ENCODE measurements at regions not wholly inside any gene's neighbourhood (a gene's known extent, or its start where the extent isn't known, plus 50 kb on each side); places are given as distances from the start of the nearest gene placed in this dataset.

DNA sequence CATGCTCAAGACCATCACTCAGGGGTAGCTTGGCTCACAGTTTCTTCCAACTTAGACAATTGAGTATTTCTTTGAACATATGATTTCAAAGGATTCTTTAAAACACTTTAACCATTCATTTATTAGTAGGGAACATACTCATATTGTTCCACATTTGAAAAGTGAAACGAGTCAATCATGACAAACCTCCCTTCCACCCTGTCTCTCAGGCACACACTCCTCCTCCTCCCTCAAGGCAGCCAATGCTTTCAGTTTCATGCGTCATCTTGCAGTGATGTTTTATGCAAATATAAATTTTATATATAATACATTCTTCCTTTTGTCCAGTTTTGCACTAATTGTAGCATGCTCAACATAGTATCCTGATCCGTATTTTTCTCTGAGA, 126.0 kb upstream of the BOD1 start:
- H3K27ac ChIP-seq: no peak overlapping the region
- TF ChIP-seq, protein P1, sequence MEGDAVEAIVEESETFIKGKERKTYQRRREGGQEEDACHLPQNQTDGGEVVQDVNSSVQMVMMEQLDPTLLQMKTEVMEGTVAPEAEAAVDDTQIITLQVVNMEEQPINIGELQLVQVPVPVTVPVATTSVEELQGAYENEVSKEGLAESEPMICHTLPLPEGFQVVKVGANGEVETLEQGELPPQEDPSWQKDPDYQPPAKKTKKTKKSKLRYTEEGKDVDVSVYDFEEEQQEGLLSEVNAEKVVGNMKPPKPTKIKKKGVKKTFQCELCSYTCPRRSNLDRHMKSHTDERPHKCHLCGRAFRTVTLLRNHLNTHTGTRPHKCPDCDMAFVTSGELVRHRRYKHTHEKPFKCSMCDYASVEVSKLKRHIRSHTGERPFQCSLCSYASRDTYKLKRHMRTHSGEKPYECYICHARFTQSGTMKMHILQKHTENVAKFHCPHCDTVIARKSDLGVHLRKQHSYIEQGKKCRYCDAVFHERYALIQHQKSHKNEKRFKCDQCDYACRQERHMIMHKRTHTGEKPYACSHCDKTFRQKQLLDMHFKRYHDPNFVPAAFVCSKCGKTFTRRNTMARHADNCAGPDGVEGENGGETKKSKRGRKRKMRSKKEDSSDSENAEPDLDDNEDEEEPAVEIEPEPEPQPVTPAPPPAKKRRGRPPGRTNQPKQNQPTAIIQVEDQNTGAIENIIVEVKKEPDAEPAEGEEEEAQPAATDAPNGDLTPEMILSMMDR (conservative IDR thresholded peaks at IDR 0.05): no peak
- TF ChIP-seq ZFX (IDR thresholded peaks at IDR 0.05): no peak

DNA sequence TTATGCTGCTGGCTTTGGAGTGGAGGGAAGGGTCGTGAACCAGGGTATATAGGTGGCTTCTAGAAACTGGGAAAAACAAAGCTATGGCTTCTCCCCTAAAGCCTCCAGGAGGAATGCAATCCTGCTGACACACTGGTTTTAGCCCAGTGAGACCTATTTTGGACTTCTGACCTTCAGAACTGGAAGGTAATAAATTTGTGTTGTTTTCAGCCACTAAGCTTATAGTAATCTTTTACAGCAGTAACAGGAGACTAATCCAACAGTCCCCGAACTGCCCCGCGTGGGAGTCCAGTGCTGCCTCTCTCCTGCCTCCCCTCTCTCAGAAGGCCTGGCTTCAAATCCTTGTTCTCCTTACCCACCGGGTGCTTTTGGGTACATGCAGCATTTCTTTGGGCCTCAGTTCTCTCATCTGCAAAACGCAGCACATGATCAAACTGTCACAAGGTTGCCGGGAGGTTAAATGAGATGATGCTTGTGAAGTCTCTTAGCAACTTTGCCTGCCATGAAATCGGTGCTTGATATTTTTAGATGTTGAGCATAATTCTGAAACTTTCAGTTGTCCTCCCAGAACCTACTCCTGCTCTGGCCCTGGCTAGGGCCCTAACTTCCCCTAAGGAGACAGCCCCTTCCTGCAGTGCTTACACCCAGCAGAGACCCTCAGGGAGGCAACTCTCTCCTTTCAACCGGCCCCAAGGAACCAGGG, 127.3 kb upstream of the BOD1 start:
- H3K27ac ChIP-seq: no peak overlapping the region
- TF ChIP-seq, protein P1 (conservative IDR thresholded peaks at IDR 0.05): no peak
- no peak for TF ChIP-seq ZFX (IDR thresholded peaks at IDR 0.05)

DNA sequence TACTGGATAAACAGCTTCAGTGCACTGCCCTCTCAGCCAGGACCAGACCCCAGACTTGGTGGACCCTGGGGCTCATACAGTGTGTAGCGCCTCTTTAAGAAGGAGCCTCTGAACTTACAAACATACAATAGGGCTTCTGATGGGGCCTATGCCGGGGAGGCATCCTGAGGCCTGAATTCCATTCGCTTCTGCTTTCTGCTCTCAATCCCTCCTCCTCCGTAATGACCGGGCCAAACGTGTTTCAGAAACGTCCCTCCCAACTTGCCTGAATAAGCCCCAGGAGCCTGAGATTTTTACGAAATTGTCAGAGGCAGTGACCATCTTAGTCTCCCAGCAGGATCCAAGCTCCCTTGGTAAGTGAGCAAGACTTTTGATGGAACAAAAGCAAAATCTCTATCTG, 128.1 kb upstream of the BOD1 start:
- TF ChIP-seq, protein P1 (conservative IDR thresholded peaks at IDR 0.05): no peak
- TF ChIP-seq ZFX (IDR thresholded peaks at IDR 0.05): no peak
- no peak overlapping the region for H3K27ac ChIP-seq

DNA sequence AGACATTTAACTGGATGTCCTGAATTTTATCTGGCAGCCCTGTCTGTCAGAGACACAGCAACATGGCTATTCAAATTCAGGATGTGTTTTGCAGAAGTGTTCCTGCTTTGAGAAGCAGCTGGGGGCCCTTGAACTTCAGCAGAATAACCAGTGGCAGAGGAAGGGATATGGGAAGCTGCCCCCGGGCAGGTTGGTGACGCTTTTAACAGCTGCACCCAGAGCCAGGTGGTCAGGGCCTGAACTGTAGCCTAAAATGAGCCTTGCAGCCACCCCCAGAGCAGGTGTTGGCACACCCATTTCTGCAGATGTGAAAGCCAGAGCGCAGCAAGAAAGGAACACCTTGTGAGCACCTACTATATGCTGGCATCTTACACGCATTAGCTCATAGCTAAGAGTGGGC, 128.7 kb upstream of the BOD1 start:
- TF ChIP-seq, protein P1 (conservative IDR thresholded peaks at IDR 0.05): no peak
- no peak for TF ChIP-seq ZFX (IDR thresholded peaks at IDR 0.05)
- no peak overlapping the region for H3K27ac ChIP-seq

DNA sequence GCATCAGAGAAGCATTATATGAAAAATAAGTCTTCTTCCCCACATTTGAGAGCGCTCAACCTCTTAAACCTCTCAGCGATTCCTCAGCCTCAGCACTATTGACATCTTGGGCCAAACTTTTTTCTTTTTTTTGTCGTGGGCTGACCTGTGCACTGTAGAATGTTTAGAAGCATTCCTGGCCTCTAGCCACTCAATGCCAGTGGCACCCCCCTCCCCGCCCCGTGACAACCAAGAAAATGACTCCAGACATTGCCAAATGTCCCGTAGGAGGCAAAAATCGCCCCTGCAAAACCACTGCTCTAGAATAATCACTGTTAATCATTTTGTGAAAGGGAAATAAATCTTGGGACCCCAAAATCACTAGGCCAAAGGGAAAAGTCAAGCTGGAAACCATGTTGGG, 129.1 kb upstream of the BOD1 start:
- TF ChIP-seq, protein P1 (conservative IDR thresholded peaks at IDR 0.05): no peak
- no peak for TF ChIP-seq ZFX (IDR thresholded peaks at IDR 0.05)
- H3K27ac ChIP-seq: no peak overlapping the region

DNA sequence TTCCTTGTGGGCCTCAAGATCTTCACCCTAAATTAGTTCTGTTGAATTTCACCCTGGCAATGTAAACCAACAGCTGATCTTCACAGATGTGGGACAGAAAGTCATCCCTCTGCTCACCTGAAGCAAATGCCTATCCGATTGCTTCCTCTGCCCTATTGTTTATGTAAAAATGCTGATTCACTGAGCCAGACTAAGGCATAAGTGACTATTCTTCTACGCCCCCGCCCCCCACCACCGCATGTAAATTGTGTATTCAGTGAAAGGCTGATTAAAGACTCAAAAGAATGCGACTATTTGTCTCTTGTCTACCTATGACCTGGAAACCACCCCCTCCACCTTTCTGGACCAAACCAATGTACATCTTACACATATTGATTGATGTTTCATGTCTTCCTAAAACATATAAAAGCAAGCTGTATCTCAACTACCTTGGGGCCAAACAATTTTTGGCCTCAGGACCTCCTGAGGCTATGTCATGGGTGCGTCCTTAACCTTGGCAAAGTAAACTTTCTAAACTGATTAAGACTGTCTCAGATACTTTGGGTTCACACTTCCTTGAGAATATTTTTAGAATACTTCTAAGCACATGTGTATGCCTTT, 129.7 kb upstream of the BOD1 start:
- H3K27ac ChIP-seq: no peak overlapping the region
- TF ChIP-seq, protein P1 (conservative IDR thresholded peaks at IDR 0.05): no peak
- no peak for TF ChIP-seq ZFX (IDR thresholded peaks at IDR 0.05)

DNA sequence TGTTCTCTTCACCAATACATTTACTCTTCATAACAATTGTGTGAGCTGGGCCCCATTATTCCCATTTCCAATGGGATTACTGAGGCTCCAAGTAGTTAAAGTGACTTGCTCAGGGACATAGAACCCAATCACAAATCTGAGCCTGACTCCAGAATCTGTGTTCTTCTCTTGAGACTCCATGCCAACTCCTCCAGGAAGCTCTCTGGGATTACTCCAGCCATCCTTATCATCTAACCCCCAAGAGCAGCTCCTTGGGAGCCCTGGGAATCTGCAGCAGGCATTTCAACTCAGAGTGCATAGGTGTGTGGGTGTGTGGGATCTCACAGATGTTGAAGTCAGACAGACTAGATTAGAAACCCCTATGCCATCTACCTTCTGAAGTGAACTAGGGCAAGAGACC, 131.4 kb upstream of the BOD1 start:
- H3K27ac ChIP-seq: no peak overlapping the region
- TF ChIP-seq, protein P1 (conservative IDR thresholded peaks at IDR 0.05): no peak
- no peak for TF ChIP-seq ZFX (IDR thresholded peaks at IDR 0.05)

Data from C4-2B (cell line).